IMR-90 (cell line): ENCODE measurements at regions not wholly inside any gene's neighbourhood (a gene's known extent, or its start where the extent isn't known, plus 50 kb on each side); places are given as distances from the start of the nearest gene placed in this dataset.

ENCODE experiments used
- ATAC-seq: fragments of 200-7000 bp; cut with Tn5 transposase; 2 replicates; pipeline ENCODE4 v1.9.1; 2020; ENCODE audit warnings: low read depth, mild to moderate bottlenecking, moderate library complexity
- BruUV-seq: library from RNA; stranded (reverse); fragments of 400-500 nt; replicated peaks from 2 replicates; lab custom pipeline; 2021; lab: Mats Ljungman, UMichigan
- CTCF ChIA-PET: fragments of 300-600 bp; formaldehyde crosslinking; extraction: SDS; loops from one replicate; lab custom pipeline; 2021; ENCODE audit warnings: antibody characterized with exemption; lab: Yijun Ruan, JAX
- POLR2A ChIA-PET: fragments of 300-600 bp; sonication (Branson Sonifier 250); formaldehyde crosslinking; loops from one replicate; lab custom pipeline; 2022; ENCODE audit warnings: antibody characterized with exemption; ENCODE audit not compliant: unreplicated experiment; lab: Charles Lee
- DNase-seq: peaks from one replicate; pipeline ENCODE4 v3.0.0; 2013
- H2AFZ ChIP-seq: replicated peaks from 2 replicates; pipeline ENCODE3; 2013; ENCODE audit warnings: low read length, mild to moderate bottlenecking; ENCODE audit not compliant: poor library complexity
- H2AK5ac ChIP-seq: 2 replicates; pipeline ENCODE4 v1.6.1; 2013; ENCODE audit warnings: low read depth, low read length, inconsistent platforms
- H2AK9ac ChIP-seq: replicated peaks from 2 replicates; pipeline ENCODE3; 2013; ENCODE audit warnings: mild to moderate bottlenecking, low read depth, low read length, moderate library complexity; ENCODE audit not compliant: poor library complexity
- H2BK120ac ChIP-seq: 2 replicates; pipeline ENCODE4 v1.6.1; 2013; ENCODE audit warnings: low read depth, low read length, inconsistent platforms
- H2BK15ac ChIP-seq: 3 replicates; pipeline ENCODE4 v1.6.1; 2013; ENCODE audit warnings: low read depth, low read length, inconsistent platforms
- H2BK20ac ChIP-seq: 2 replicates; pipeline ENCODE4 v1.6.1; 2013; ENCODE audit warnings: low read depth, mild to moderate bottlenecking, inconsistent platforms, low read length, moderate library complexity
- H2BK5ac ChIP-seq: 2 replicates; pipeline ENCODE4 v1.6.1; 2013; ENCODE audit warnings: mild to moderate bottlenecking, low read depth, low read length, inconsistent platforms; ENCODE audit not compliant: poor library complexity, severe bottlenecking
- H3K14ac ChIP-seq: replicated peaks from 2 replicates; pipeline ENCODE4 v1.6.1; 2013; ENCODE audit warnings: low read depth, low read length, inconsistent platforms
- H3K18ac ChIP-seq: 2 replicates; pipeline ENCODE4 v1.6.1; 2013; ENCODE audit warnings: low read depth, low read length, control low read depth
- H3K23ac ChIP-seq: 2 replicates; pipeline ENCODE4 v1.6.1; 2013; ENCODE audit warnings: low read depth, low read length, inconsistent platforms
- H3K27ac ChIP-seq: 2 replicates; pipeline ENCODE4 v1.5.1; 2013; ENCODE audit warnings: mild to moderate bottlenecking, control low read depth, low read length; ENCODE audit not compliant: insufficient read depth
- H3K27me3 ChIP-seq: 2 replicates; pipeline ENCODE4 v1.6.1; 2013; ENCODE audit warnings: low read length; ENCODE audit not compliant: control insufficient read depth, insufficient read depth
- H3K36me3 ChIP-seq: 2 replicates; pipeline ENCODE4 v1.6.1; 2013; ENCODE audit warnings: low read length, mixed read lengths; ENCODE audit not compliant: control insufficient read depth, insufficient read depth
- H3K4ac ChIP-seq: 2 replicates; pipeline ENCODE4 v1.6.1; 2013; ENCODE audit warnings: low read depth, low read length, inconsistent platforms
- H3K4me1 ChIP-seq: 2 replicates; pipeline ENCODE4 v1.6.1; 2013; ENCODE audit warnings: low read length, mixed read lengths; ENCODE audit not compliant: control insufficient read depth, insufficient read depth
- H3K4me2 ChIP-seq: 2 replicates; pipeline ENCODE4 v1.6.1; 2013; ENCODE audit warnings: low read depth, mild to moderate bottlenecking, control low read depth, low read length, moderate library complexity
- H3K4me3 ChIP-seq: 2 replicates; pipeline ENCODE4 v1.5.1; 2013; ENCODE audit warnings: low read depth, mild to moderate bottlenecking, control low read depth, low read length, moderate library complexity; ENCODE audit not compliant: insufficient read depth
- H3K56ac ChIP-seq: 2 replicates; pipeline ENCODE4 v1.6.1; 2013; ENCODE audit warnings: low read length, inconsistent platforms; ENCODE audit not compliant: insufficient read depth; ENCODE audit errors: extremely low read depth
- H3K79me1 ChIP-seq, 2 experiments: 2 replicates each; pipeline ENCODE4 v1.6.1; 2013; ENCODE audit warnings: low read length in 2 of 2, inconsistent platforms in 1 of 2, low read depth in 1 of 2
- H3K9ac ChIP-seq: 2 replicates; pipeline ENCODE4 v1.6.1; 2013; ENCODE audit warnings: low read depth, low read length, control low read depth
- H3K9me1 ChIP-seq: 2 replicates; pipeline ENCODE4 v1.6.1; 2013; ENCODE audit warnings: low read length, inconsistent platforms; ENCODE audit not compliant: insufficient read depth
- H3K9me3 ChIP-seq: 2 replicates; pipeline ENCODE4 v1.6.1; 2013; ENCODE audit warnings: low read length; ENCODE audit not compliant: control insufficient read depth, insufficient read depth
- H4K20me1 ChIP-seq: 2 replicates; pipeline ENCODE4 v1.6.1; 2013; ENCODE audit warnings: low read length, inconsistent platforms; ENCODE audit not compliant: insufficient read depth
- H4K5ac ChIP-seq: 2 replicates; pipeline ENCODE4 v1.6.1; 2013; ENCODE audit warnings: mild to moderate bottlenecking, low read depth, low read length, control low read depth
- H4K8ac ChIP-seq, 2 experiments: 2 replicates each; pipeline ENCODE4 v1.6.1; 2013; ENCODE audit warnings: low read depth in 2 of 2, low read length in 2 of 2, control low read depth in 1 of 2, inconsistent platforms in 1 of 2
- H4K91ac ChIP-seq: 2 replicates; pipeline ENCODE4 v1.6.1; 2013; ENCODE audit warnings: low read depth, low read length, inconsistent platforms; ENCODE audit not compliant: insufficient read depth
- BHLHE40 ChIP-seq: fragments of 150-350 bp; IDR thresholded peaks from 2 replicates; pipeline ENCODE4 v1.6.1; 2016; ENCODE audit warnings: mild to moderate bottlenecking, low read depth, low read length
- CEBPB ChIP-seq: IDR thresholded peaks from 2 replicates; pipeline ENCODE4 v1.6.1; 2012; ENCODE audit warnings: low read depth, low read length, improper control_type of control experiment
- CHD1 ChIP-seq: IDR thresholded peaks from 2 replicates; pipeline ENCODE4 v1.6.1; 2012; ENCODE audit warnings: low read depth, low read length, improper control_type of control experiment
- ELK1 ChIP-seq: fragments of 150-350 bp; IDR thresholded peaks from 2 replicates; pipeline ENCODE4 v1.6.1; 2016; ENCODE audit warnings: low read depth, mild to moderate bottlenecking, low read length, moderate library complexity, borderline replicate concordance
- FOS ChIP-seq: fragments of 150-350 bp; IDR thresholded peaks from 2 replicates; pipeline ENCODE4 v1.6.1; 2016; ENCODE audit warnings: low read depth, low read length
- MAFK ChIP-seq: IDR thresholded peaks from 2 replicates; pipeline ENCODE4 v1.6.1; 2012; ENCODE audit warnings: low read depth, low read length, improper control_type of control experiment
- MAZ ChIP-seq: IDR thresholded peaks from 2 replicates; pipeline ENCODE4 v1.6.1; 2012; ENCODE audit warnings: low read depth, mild to moderate bottlenecking, low read length, improper control_type of control experiment, moderate library complexity, borderline replicate concordance
- MXI1 ChIP-seq: IDR thresholded peaks from 2 replicates; pipeline ENCODE4 v1.6.1; 2012; ENCODE audit warnings: low read depth, mild to moderate bottlenecking, low read length, moderate library complexity, borderline replicate concordance
- NFE2L2 ChIP-seq: fragments of 150-350 bp; IDR thresholded peaks from 2 replicates; pipeline ENCODE4 v1.6.1; 2016; ENCODE audit warnings: low read depth, mild to moderate bottlenecking, low read length
- POLR2A ChIP-seq: IDR thresholded peaks from 2 replicates; pipeline ENCODE4 v1.6.1; 2012; ENCODE audit warnings: mild to moderate bottlenecking, low read depth, low read length
- RAD21 ChIP-seq: IDR thresholded peaks from 2 replicates; pipeline ENCODE4 v1.6.1; 2012; ENCODE audit warnings: low read length, improper control_type of control experiment
- RCOR1 ChIP-seq: IDR thresholded peaks from 2 replicates; pipeline ENCODE4 v1.6.1; 2012; ENCODE audit warnings: mild to moderate bottlenecking, low read length, improper control_type of control experiment; ENCODE audit not compliant: insufficient replicate concordance
- RFX5 ChIP-seq: IDR thresholded peaks from 2 replicates; pipeline ENCODE4 v1.8.0; 2012; ENCODE audit warnings: low read depth, mild to moderate bottlenecking, low read length, moderate library complexity
- SMC3 ChIP-seq: fragments of 150-350 bp; IDR thresholded peaks from 2 replicates; pipeline ENCODE4 v1.6.1; 2016; ENCODE audit warnings: low read depth, mild to moderate bottlenecking, antibody characterized with exemption, low read length, moderate library complexity
- USF2 ChIP-seq: fragments of 150-350 bp; IDR thresholded peaks from 2 replicates; pipeline ENCODE4 v1.6.1; 2017; ENCODE audit warnings: mild to moderate bottlenecking, antibody characterized with exemption, low read length, low read depth
- whole genome bisulfite sequencing, 2 experiments: methylation state at CpG; one replicate each; pipeline versions ENCODE4 v1.1.5 to v1.1.7; 2013; ENCODE audit warnings: missing lambda C conversion rate in 2 of 2; ENCODE audit not compliant: insufficient read length in 1 of 2; ENCODE audit errors: extremely low coverage in 2 of 2; 5-methylcytosine and 5-hydroxymethylcytosine counted together
- dilution Hi-C: fragments of 300-500 bp; cut with HindIII; formaldehyde crosslinking; loops from one replicate; pipeline ENCODE4 v1.14.3; 2018; ENCODE audit warnings: low sequenced_read_pairs; ENCODE audit not compliant: unreplicated experiment
- in situ Hi-C: fragments of 300-500 bp; cut with MboI; formaldehyde crosslinking; loops from 3 replicates; pipeline ENCODE4 v1.14.3; 2019; ENCODE audit warnings: low sequenced_read_pairs, inconsistent platforms, mixed read lengths
- intact Hi-C: fragments of 100-400 bp; cut with micrococcal nuclease; formaldehyde crosslinking; loops from 2 replicates; pipeline ENCODE4 v1.10.0; 2022
- TF ChIP-seq, protein P1 (sequence below): conservative IDR thresholded peaks from 2 replicates; pipeline ENCODE4 v1.5.1; 2012; ENCODE audit warnings: mild to moderate bottlenecking, low read depth, low read length, improper control_type of control experiment

DNA sequence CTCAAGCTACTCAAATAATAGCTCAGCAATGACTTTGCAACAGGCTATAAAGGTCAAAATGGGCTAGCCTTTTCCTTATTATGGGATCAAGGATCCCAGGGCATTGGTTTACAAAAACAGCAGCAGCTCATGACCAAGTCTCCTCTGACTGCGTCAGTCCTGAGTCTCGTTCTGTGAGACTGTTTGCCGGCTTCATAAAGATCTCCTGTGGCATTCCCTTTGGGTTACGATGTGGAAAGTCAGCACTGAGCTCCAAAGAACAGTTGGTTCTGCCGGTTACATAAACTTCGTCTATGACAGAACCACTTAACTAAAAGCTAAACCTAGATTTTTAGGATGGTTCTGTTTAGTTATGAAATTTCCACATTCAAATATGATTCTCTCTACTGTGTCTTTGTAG lies 674.9 kb downstream of the ZEB2 start:
- DNase-seq (no peak), ATAC-seq (no peak)
- H2AK9ac ChIP-seq: no peak overlapping the region
- no peak overlapping the region for H2AFZ ChIP-seq
- no peak overlapping the region for H4K8ac ChIP-seq
- TF ChIP-seq FOS (no peak), MXI1 (no peak), SMC3 (no peak), ELK1 (no peak), NFE2L2 (no peak), MAZ (no peak), RAD21 (no peak), RCOR1 (no peak), CHD1 (no peak), POLR2A (no peak), RFX5 (no peak), USF2 (no peak), BHLHE40 (no peak), MAFK (no peak), CEBPB (no peak)
- TF ChIP-seq, protein P1, sequence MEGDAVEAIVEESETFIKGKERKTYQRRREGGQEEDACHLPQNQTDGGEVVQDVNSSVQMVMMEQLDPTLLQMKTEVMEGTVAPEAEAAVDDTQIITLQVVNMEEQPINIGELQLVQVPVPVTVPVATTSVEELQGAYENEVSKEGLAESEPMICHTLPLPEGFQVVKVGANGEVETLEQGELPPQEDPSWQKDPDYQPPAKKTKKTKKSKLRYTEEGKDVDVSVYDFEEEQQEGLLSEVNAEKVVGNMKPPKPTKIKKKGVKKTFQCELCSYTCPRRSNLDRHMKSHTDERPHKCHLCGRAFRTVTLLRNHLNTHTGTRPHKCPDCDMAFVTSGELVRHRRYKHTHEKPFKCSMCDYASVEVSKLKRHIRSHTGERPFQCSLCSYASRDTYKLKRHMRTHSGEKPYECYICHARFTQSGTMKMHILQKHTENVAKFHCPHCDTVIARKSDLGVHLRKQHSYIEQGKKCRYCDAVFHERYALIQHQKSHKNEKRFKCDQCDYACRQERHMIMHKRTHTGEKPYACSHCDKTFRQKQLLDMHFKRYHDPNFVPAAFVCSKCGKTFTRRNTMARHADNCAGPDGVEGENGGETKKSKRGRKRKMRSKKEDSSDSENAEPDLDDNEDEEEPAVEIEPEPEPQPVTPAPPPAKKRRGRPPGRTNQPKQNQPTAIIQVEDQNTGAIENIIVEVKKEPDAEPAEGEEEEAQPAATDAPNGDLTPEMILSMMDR: no peak
- CTCF ChIA-PET: no interaction called here
- no peak overlapping the region for H2BK5ac ChIP-seq
- no peaks in the 10 kb centered on the region; the same call in none of the 2 replicates for H3K9me3 ChIP-seq
- POLR2A ChIA-PET: no interaction called here
- H4K20me1 ChIP-seq: no peaks in the 10 kb centered on the region
- H3K27ac ChIP-seq: no peak overlapping the region
- H3K4me3 ChIP-seq: no peak overlapping the region
- H3K14ac ChIP-seq: no peak overlapping the region
- H3K36me3 ChIP-seq: no peaks in the 10 kb centered on the region
- in situ Hi-C loops (no loop called here), dilution Hi-C loops (no loop called here), intact Hi-C loops (no loop called here)
- H2BK15ac ChIP-seq: no peak overlapping the region
- H3K9ac ChIP-seq: no peak overlapping the region
- H3K27me3 ChIP-seq: no peaks in the 10 kb centered on the region
- 90% methylated on average over 3 of the region's 6 CpGs; no CpG with 5 or more reads in 1 of the 2 experiments for WGBS, 2 experiments
- no peak overlapping the region for H2BK20ac ChIP-seq
- no TSS peak for BruUV-seq
- no peak overlapping the region for H4K5ac ChIP-seq
- no peak overlapping the region for H3K56ac ChIP-seq
- no peaks in the 10 kb centered on the region for H3K4me1 ChIP-seq
- no peak overlapping the region for H3K23ac ChIP-seq
- no peak overlapping the region for H3K18ac ChIP-seq
- no peak overlapping the region for H2AK5ac ChIP-seq
- H3K4me2 ChIP-seq: no peak overlapping the region
- no peaks in the 10 kb centered on the region for H3K9me1 ChIP-seq
- H4K91ac ChIP-seq: no peak overlapping the region
- H2BK120ac ChIP-seq: no peak overlapping the region
- H3K4ac ChIP-seq: no peak overlapping the region
- H3K79me1 ChIP-seq: no peaks in the 10 kb centered on the region
